Hematopoietic multipotent progenitor cell treated with erythropoietin and hydrocortisone succinate and interleukin-3 and kit ligand, for 8 days (in vitro differentiated cells): ENCODE measurements at regions not wholly inside any gene's neighbourhood (a gene's known extent, or its start where the extent isn't known, plus 50 kb on each side); places are given as distances from the start of the nearest gene placed in this dataset.
A peak's percentile ranks its signal among the peaks of the same experiment; 100 is the strongest.

ENCODE experiments used
- DNase-seq: peaks from one replicate; pipeline ENCODE4 v3.0.0-alpha.2; 2015

GRCh38 chr15:59953392-59953883, 50.7 kb upstream of the FOXB1 start:
- no peak for DNase-seq

GRCh38 chr15:59952960-59953359, 51.2 kb upstream of the FOXB1 start:
- no peak for DNase-seq

- no peak for DNase-seq
Measured at GRCh38 chr15:59950603-59951388, 53.3 kb upstream of the FOXB1 start.

DNA sequence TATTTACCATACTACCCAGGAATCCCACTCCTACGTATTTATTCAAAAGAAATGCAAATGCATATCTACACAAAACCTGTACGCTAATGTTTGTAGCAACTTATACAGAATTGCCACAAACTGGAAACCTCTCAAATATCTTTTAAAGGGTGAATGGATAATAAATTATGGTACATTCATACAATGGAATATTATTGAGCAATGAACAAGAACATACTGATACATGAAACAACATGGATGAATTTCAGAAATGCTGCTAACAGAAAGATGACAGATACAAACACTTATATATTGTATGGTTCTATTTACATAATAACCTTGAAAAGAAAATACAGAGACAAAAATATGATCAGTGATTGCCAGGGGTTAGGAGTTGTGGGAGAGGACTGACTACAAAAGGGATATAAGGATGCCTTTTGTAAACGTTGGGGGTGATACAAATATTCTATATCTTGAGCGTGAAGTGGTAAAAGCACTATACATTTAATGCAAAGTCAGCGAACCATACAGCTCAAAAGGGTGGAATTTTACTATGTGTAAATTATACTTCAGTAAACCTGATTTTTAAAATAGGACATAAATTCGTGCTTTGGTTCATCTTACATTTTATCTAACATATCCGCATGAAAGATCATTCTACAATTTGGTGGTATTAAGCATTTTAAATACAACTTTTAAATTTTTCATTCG, 55.0 kb upstream of the FOXB1 start:
- no peak for DNase-seq

- DNase-seq: no peak
Measured at GRCh38 chr15:59946084-59946483, 58.0 kb upstream of the FOXB1 start.

- no peak for DNase-seq
Measured at GRCh38 chr15:59945036-59945435, 59.1 kb upstream of the FOXB1 start.

GRCh38 chr15:59941612-59942011, 62.5 kb upstream of the FOXB1 start:
- DNase-seq: no peak

- DNase-seq: no peak
Measured at GRCh38 chr15:59940928-59941327, 63.2 kb upstream of the FOXB1 start.

- DNase-seq: no peak
Measured at GRCh38 chr15:59940456-59940855, 63.7 kb upstream of the FOXB1 start.

GRCh38 chr15:59936741-59937140, 67.4 kb upstream of the FOXB1 start:
- no peak for DNase-seq

- no peak for DNase-seq
Measured at GRCh38 chr15:59933607-59934006, 70.5 kb upstream of the FOXB1 start.

DNA sequence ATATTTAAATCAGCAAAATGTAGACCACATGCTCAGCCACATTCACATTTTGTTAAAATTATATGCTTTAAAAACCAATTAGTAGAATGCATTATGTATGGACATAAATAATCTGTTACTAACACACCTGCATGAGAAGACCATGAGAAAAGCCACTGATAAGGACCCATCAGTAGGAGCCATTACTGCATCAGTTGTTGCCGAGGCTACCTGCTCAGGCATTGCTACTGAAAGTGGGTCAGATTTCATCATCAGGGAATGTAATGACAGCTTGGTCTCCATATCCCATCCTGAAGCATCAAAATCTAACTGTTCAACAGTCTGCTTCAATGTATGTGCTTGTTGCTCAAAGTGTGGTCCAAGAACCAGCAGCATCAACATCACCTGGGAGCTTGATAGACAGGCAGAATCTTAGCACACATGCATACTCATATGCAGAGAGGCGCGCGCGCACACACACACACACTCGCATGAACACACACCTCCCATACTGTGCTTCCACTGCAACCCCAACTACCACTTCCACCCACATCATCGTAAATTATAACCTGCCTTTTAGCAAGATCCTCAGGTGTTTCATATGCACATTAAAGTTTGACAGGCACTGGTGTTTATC, 72.4 kb upstream of the FOXB1 start:
- no peak for DNase-seq

GRCh38 chr15:59924812-59925522, 79.1 kb upstream of the FOXB1 start:
- DNase-seq: no peak

- no peak for DNase-seq
Measured at GRCh38 chr15:59924096-59924495, 80.0 kb upstream of the FOXB1 start.

- no peak for DNase-seq
Measured at GRCh38 chr15:59923508-59923907, 80.6 kb upstream of the FOXB1 start.

DNA sequence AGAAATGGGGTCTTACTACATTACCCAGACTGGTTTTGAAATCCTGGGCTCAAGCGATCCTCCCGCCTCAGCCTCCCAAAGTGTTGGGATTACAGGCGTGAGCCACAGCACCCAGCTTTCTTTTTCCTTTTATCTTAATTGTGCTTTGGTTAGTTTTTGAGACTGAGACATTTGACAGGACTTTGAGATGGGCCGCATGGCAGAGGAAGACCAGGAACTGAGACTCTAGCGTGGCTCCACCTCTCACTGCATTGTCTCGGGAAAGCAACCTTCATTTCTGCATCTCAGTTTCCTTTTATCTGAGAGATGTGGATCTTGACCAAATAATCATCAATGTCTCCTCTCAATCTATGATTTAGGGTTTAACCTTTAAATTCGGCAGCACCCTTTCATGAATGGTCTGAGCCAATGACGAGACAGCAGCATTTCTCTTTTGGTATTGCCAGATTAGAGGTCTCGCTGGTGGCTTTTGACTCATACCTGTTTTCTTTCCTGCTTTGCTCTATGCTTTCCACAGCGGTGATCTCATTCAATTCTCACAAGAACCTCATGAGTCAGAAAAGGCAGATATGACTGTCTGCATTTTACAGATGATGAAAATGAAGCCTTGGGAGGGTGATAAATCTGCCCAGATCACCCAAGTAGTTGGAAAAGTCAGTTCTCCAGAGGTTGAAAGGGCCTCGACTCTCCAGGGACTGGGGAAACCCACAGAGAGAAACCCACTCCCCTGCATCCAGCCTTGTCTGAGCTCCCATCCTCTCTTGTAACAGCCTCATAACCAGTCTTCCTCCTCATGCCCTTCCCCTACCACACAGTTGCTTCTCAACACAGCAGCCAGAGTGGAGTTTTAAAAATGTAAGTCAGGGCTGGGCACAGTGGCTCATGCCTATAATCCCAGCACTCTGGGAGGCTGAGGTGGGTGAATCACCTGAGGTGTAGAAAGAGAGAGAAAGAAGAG, 84.8 kb upstream of the FOXB1 start:
- no peak for DNase-seq

- peak; percentile 56 for DNase-seq
Measured at GRCh38 chr15:59917504-59918157, 86.5 kb upstream of the FOXB1 start.

DNA sequence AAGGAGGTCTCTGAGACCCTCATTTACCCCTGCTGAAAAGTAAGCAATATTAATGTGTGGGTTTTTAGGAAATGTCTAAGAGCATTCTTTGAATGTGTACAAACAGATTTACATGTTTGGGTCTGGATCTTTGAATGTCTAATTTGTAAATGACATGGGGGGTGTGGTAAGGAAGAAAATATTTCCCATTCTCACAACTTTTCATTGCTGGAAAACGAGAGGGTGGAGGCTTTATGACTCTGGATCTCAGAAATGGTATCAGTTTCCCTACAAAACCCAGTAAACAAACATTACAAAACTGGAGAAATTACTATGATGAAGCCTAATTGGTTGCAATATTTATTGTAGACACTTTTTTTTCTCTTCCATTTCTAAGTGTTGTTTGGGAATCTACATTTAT, 98.1 kb upstream of the FOXB1 start:
- DNase-seq: no peak

DNA sequence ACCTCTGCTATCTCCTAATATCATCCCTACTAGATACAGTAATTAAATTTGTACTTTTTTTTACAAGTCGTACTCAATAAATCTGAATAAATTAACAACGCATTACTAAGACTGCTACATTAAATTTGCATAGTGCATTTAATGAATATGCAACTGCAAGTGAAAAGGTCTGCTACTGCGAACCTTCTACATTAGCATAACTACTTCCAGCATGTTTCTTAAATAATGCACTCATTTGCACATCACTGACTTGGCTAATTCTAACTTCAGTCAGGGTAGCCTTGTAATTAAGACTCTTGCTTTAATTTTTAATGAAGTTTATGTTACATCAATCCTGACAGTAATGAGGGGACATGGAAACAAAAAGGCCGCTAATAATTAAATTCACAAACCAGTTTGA, 98.9 kb upstream of the FOXB1 start:
- DNase-seq: no peak

- DNase-seq: no peak
Measured at GRCh38 chr15:59904450-59905135, 99.5 kb upstream of the FOXB1 start.

DNA sequence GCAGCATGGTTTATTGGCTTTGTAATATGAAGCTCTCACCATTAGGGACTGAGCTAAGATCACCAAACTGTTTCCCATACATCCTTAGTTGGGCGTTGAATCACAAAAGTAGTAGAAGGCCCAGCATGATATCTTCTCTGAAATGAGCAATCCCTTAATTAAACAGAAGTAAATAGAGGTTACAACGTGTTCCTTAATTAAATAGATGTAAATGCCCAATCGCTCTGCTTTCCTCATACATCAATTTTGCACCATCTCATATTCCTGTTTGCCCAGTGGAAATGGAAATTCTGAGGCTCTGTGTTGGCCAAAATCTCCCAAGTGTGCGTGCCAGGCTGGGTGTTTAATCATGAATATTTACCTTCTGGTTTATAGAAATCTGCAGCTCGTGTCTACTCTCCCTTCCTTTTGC, 107.4 kb upstream of the FOXB1 start:
- DNase-seq: no peak
